Astrocyte (in vitro differentiated cells and primary cell): ENCODE measurements at regions not wholly inside any gene's neighbourhood (a gene's known extent, or its start where the extent isn't known, plus 50 kb on each side); places are given as distances from the start of the nearest gene placed in this dataset.

ENCODE experiments used
- DNase-seq: peaks from one replicate; pipeline ENCODE4 v3.0.0-alpha.2; 2010; ENCODE audit warnings: low read depth
- FAIRE-seq: peaks from 2 replicates; lab custom pipeline; 2011; peaks lifted over from hg19 to GRCh38; lab: Jason Lieb, UNC
- H2AFZ ChIP-seq: 2 replicates; pipeline ENCODE4 v1.6.0; 2012; ENCODE audit warnings: low read depth, low read length, inconsistent platforms
- H3K27ac ChIP-seq: 2 replicates; pipeline ENCODE4 v1.5.1; 2011; ENCODE audit warnings: low read depth, low read length, inconsistent platforms
- H3K27me3 ChIP-seq: 2 replicates; pipeline ENCODE4 v1.6.0; 2011; ENCODE audit warnings: low read length, inconsistent platforms; ENCODE audit not compliant: insufficient read depth
- H3K36me3 ChIP-seq: 2 replicates; pipeline ENCODE4 v1.5.1; 2011; ENCODE audit warnings: low read length, inconsistent platforms; ENCODE audit not compliant: insufficient read depth
- H3K4me1 ChIP-seq: 2 replicates; pipeline ENCODE4 v1.5.1; 2011; ENCODE audit warnings: low read length, inconsistent platforms; ENCODE audit not compliant: insufficient read depth
- H3K4me2 ChIP-seq: 2 replicates; pipeline ENCODE4 v1.6.0; 2012; ENCODE audit warnings: low read length, inconsistent platforms
- H3K4me3 ChIP-seq: 2 replicates; pipeline ENCODE4 v1.5.1; 2011; ENCODE audit warnings: low read depth, mild to moderate bottlenecking, low read length, inconsistent platforms; ENCODE audit not compliant: insufficient read depth
- H3K79me2 ChIP-seq: 2 replicates; pipeline ENCODE4 v1.6.0; 2012; ENCODE audit warnings: mild to moderate bottlenecking, low read length, inconsistent platforms; ENCODE audit not compliant: insufficient read depth
- H3K9ac ChIP-seq: 2 replicates; pipeline ENCODE4 v1.6.0; 2012; ENCODE audit warnings: mild to moderate bottlenecking, low read length, inconsistent platforms
- H3K9me3 ChIP-seq: 2 replicates; pipeline ENCODE4 v1.5.1; 2012; ENCODE audit warnings: low read depth, mild to moderate bottlenecking, low read length, inconsistent platforms; ENCODE audit not compliant: insufficient read depth
- H4K20me1 ChIP-seq: 2 replicates; pipeline ENCODE4 v1.6.0; 2012; ENCODE audit warnings: low read length, inconsistent platforms; ENCODE audit not compliant: insufficient read depth
- H3K27ac Mint-ChIP-seq: one replicate; pipeline ENCODE4 v1.8.0; 2021; ENCODE audit warnings: mild to moderate bottlenecking, mixed read lengths; ENCODE audit not compliant: unreplicated experiment
- H3K27me3 Mint-ChIP-seq: one replicate; pipeline ENCODE4 v1.8.0; 2021; ENCODE audit warnings: low read depth, mixed read lengths; ENCODE audit not compliant: unreplicated experiment
- H3K36me3 Mint-ChIP-seq: one replicate; pipeline ENCODE4 v1.8.0; 2021; ENCODE audit warnings: low read depth, mixed read lengths; ENCODE audit not compliant: unreplicated experiment
- H3K4me1 Mint-ChIP-seq: one replicate; pipeline ENCODE4 v1.8.0; 2021; ENCODE audit warnings: low read depth, mixed read lengths; ENCODE audit not compliant: unreplicated experiment
- H3K4me3 Mint-ChIP-seq: one replicate; pipeline ENCODE4 v1.8.0; 2021; ENCODE audit warnings: mild to moderate bottlenecking, moderate library complexity, mixed read lengths; ENCODE audit not compliant: unreplicated experiment
- H3K9me3 Mint-ChIP-seq: one replicate; pipeline ENCODE4 v1.8.0; 2021; ENCODE audit warnings: mild to moderate bottlenecking, mixed read lengths; ENCODE audit not compliant: unreplicated experiment
- EZH2 ChIP-seq: IDR thresholded peaks from 2 replicates; pipeline ENCODE4 v1.6.1; 2012; ENCODE audit warnings: mild to moderate bottlenecking, low read length, inconsistent platforms; ENCODE audit not compliant: insufficient read depth
- TF ChIP-seq, protein P1 (sequence below): IDR thresholded peaks from 2 replicates; pipeline ENCODE4 v1.5.1; 2011; ENCODE audit warnings: low read depth, mild to moderate bottlenecking, inconsistent platforms, low read length, moderate library complexity; ENCODE audit not compliant: insufficient read depth

DNA sequence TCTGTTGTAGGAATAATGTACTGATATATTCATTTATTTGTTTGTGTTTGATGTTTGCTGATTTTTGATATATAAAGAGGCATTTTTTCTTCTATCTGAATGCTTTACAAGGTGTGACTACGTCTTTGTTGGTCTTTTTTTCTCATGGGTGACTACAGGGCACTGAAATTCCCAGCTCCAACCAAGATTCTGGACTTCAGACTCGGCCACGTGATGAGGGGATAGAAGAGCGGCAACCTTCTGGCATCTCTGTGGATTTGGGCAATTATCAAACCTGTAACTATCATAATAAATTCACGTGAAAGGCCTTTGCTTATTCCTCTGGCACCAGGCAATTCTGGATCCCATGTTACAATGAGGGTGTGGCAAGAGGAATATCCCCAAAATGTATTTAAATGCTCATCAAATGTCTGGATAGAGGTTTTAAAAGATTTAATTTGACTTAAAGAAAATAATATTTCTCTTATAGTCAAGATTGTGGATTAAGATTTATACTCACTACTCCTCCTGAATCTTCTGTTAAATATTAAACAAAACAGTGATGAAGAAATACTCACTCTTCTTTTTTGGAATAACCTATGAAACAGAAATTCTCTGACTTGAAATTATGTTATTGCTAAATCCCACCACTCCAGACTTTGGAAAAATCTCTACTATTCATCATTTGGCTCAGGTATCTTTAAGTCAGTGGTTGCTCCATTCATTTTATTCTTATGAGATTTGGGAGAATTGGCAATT lies 276.3 kb downstream of the GPR37 start:
- no peaks in the 10 kb centered on the region for H3K4me1 ChIP-seq
- TF ChIP-seq, protein P1, sequence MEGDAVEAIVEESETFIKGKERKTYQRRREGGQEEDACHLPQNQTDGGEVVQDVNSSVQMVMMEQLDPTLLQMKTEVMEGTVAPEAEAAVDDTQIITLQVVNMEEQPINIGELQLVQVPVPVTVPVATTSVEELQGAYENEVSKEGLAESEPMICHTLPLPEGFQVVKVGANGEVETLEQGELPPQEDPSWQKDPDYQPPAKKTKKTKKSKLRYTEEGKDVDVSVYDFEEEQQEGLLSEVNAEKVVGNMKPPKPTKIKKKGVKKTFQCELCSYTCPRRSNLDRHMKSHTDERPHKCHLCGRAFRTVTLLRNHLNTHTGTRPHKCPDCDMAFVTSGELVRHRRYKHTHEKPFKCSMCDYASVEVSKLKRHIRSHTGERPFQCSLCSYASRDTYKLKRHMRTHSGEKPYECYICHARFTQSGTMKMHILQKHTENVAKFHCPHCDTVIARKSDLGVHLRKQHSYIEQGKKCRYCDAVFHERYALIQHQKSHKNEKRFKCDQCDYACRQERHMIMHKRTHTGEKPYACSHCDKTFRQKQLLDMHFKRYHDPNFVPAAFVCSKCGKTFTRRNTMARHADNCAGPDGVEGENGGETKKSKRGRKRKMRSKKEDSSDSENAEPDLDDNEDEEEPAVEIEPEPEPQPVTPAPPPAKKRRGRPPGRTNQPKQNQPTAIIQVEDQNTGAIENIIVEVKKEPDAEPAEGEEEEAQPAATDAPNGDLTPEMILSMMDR: no peak
- no peak for TF ChIP-seq EZH2
- FAIRE-seq (no peak), DNase-seq (no peak)
- H2AFZ ChIP-seq: no peak overlapping the region
- H4K20me1 ChIP-seq: no peaks in the 10 kb centered on the region
- no peak overlapping the region for H3K27ac ChIP-seq
- H3K4me1 Mint-ChIP-seq: no peaks in the 10 kb centered on the region
- no peak overlapping the region for H3K4me2 ChIP-seq
- H3K27me3 ChIP-seq: no peaks in the 10 kb centered on the region
- H3K9me3 Mint-ChIP-seq: no peaks in the 10 kb centered on the region
- H3K36me3 ChIP-seq: no peaks in the 10 kb centered on the region
- H3K27me3 Mint-ChIP-seq: no peaks in the 10 kb centered on the region
- no peaks in the 10 kb centered on the region for H3K36me3 Mint-ChIP-seq
- H3K9me3 ChIP-seq: no peaks in the 10 kb centered on the region
- H3K9ac ChIP-seq: no peak overlapping the region
- H3K79me2 ChIP-seq: no peaks in the 10 kb centered on the region
- no peak overlapping the region for H3K4me3 ChIP-seq
- H3K27ac Mint-ChIP-seq: no peak overlapping the region
- H3K4me3 Mint-ChIP-seq: no peak overlapping the region

DNA sequence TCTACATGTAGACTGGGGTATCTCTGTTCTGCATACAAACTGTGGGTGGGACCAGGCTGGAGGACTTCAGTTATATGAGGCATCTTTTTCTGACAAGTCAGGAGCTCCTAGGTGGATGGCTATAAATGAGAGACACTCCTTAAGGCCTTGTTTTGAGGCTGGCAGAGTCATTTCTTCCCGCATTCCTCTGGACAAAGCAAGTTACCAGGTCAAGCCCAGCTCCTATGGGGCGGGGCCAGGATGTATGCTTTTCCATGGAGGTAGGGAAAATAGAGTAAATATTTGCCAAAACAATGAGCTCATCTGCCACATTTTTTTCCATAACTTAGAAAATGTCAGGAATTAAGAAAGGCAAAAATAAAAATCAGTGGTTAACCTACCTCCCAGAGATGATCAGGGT lies 283.4 kb downstream of the GPR37 start:
- no peak for DNase-seq
- no peak for FAIRE-seq
- Histone ChIP-seq H3K79me2 (no peaks in the 10 kb centered on the region), H3K4me2 (no peak overlapping the region), H2AFZ (no peak overlapping the region), H3K27me3 (no peaks in the 10 kb centered on the region), H3K27ac (no peak overlapping the region), H3K9ac (no peak overlapping the region), H3K4me3 (no peak overlapping the region), H3K36me3 (no peaks in the 10 kb centered on the region), H3K9me3 (no peaks in the 10 kb centered on the region), H3K4me1 (no peaks in the 10 kb centered on the region), H4K20me1 (no peaks in the 10 kb centered on the region)
- no peaks in the 10 kb centered on the region for H3K9me3 Mint-ChIP-seq
- no peaks in the 10 kb centered on the region for H3K36me3 Mint-ChIP-seq
- H3K27ac Mint-ChIP-seq: no peak overlapping the region
- no peak for TF ChIP-seq EZH2
- TF ChIP-seq, protein P1: no peak
- no peaks in the 10 kb centered on the region for H3K27me3 Mint-ChIP-seq
- H3K4me1 Mint-ChIP-seq: no peaks in the 10 kb centered on the region
- H3K4me3 Mint-ChIP-seq: no peak overlapping the region

DNA sequence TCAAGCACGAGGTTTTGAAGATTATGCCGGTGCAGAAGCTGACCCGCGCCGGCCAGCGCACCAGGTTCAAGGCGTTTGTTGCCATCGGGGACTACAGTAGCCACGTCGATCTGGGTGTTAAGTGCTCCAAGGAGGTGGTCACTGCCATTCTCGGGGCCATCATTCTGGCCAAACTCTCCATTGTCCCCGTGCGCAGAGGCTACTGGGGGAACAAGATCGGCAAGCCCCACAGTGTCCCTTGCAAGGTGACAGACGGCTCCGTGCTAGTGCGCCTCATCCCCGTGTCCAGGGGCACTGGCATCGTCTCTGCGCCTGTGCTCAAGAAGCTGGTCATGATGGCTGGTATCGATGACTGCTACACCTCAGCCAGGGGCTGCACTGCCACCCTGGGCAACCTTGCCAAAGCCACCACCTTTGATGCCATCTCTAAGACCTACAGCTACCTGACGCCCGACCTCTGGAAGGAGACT lies 284.7 kb downstream of the GPR37 start:
- no peak overlapping the region for H3K9ac ChIP-seq
- Mint-ChIP-seq H3K9me3 (no peaks in the 10 kb centered on the region), H3K36me3 (no peaks in the 10 kb centered on the region), H3K27me3 (no peaks in the 10 kb centered on the region), H3K4me1 (no peaks in the 10 kb centered on the region), H3K4me3 (no peak overlapping the region), H3K27ac (no peak overlapping the region)
- H3K27ac ChIP-seq: no peak overlapping the region
- H3K4me1 ChIP-seq: no peaks in the 10 kb centered on the region
- TF ChIP-seq, protein P1: no peak
- no peak for TF ChIP-seq EZH2
- H3K36me3 ChIP-seq: no peaks in the 10 kb centered on the region
- no peaks in the 10 kb centered on the region for H3K9me3 ChIP-seq
- H4K20me1 ChIP-seq: no peaks in the 10 kb centered on the region
- no peaks in the 10 kb centered on the region for H3K27me3 ChIP-seq
- H2AFZ ChIP-seq: no peak overlapping the region
- DNase-seq (no peak), FAIRE-seq (no peak)
- no peak overlapping the region for H3K4me2 ChIP-seq
- H3K79me2 ChIP-seq: no peaks in the 10 kb centered on the region
- H3K4me3 ChIP-seq: no peak overlapping the region
